HG03159 (cell line): ENCODE measurements at regions not wholly inside any gene's neighbourhood (a gene's known extent, or its start where the extent isn't known, plus 50 kb on each side); places are given as distances from the start of the nearest gene placed in this dataset.
"Not testable (repeated sequence)": the region's sequence is repeated elsewhere in the genome, so short reads cannot be mapped to it uniquely, and the experiment has no call there.

Source experiments
- ATAC-seq: cut with Tn5 transposase; IDR thresholded peaks from one replicate; pipeline ENCODE4 v1.9.1; 2021; ENCODE audit warnings: mild to moderate bottlenecking, moderate library complexity; ENCODE audit not compliant: unreplicated experiment

DNA sequence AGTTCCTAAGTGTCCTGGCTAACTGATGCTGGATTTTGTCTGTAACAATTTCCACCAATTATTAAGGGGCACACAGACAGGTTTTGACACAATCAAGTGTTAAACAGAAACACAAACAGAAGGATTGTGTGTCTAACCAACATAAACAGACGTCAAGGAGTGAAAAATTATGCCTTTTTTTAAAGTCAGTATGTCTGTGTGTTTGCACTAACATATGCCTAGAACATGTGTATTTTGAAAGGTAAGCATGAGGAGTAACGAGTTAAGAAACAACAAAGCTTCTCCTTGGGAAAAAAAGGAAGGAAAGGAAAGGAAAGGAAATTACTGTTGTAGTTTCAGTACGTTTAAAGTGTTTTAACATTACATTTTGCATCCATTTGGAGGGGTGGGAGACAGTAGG, 466.3 kb upstream of the ID4 start:
- no peak for ATAC-seq

DNA sequence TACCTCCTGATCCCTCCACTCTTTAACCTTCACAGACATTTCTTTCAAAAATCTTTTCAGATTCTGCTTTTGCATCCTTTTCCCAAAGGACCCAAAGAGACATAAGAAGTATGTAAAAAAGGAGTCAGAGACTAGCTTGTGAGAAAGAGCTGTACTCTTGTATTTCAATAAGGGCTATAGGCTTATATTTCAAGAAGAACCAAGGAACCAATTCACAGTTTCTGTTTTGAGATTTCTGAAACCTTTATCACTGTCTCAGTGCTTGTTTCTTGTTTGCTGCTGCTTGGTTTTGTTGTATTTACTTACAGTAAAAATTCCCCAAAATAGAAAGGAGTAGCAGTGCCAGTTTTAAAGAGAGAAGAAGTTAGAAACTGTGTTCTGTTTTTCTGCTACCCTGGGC, 461.6 kb upstream of the ID4 start:
- no peak for ATAC-seq

DNA sequence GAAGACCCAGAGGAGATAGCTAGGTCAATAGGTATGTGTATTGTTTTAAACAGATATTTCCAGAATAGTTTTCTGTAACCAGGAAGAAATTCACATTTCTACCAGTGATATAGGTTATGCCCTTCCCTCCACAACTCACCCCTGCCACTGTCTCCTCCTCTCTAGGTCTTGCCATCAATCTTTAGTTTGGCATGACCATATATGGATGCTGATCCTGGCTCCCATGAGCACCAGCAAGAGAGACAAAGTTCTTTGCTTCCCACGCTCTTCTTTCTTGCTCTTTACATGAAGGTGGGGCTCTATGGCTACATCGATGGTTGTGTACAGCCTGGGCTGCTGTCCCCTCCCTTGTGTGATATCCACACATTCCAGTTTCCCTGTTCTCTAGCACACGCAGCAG, 459.4 kb upstream of the ID4 start:
- no peak for ATAC-seq

DNA sequence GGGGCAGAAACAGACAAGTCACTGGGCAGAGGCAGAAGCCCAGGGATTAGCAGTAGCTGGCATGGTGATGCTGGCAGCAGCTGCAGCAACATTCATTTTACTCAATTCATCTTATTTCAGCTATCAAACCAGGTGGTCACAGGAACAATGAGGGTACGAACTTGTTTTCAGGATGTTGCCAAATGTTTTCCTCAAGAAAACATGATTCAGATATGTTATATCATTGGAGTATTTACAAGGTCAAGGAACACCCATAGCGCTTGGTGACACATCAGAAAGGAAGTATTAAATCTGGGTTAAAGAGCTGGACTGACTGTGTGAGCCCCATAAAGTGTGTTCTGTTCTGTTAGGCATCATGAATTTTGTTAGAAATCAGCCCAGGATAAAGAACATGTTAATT, 456.9 kb upstream of the ID4 start:
- no peak for ATAC-seq

DNA sequence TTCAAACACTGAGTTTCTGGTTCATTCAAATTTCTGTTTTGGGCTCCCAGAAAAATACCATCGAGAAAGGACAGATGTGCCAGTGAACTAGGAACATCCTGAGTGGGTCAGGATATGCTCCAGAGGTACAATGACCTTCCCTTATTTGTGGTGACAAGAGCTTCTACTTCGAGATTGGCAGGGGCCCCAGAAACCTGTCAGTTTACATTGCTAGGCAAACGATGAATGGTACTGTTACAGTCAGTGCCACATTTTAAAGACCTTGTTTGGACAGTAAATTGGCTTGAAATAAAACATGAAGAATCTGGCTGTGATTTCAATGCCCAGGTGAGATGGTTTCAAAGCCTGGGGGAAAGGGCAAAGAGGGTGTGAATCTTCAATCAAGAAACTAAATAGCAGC, 454.5 kb upstream of the ID4 start:
- ATAC-seq: no peak

DNA sequence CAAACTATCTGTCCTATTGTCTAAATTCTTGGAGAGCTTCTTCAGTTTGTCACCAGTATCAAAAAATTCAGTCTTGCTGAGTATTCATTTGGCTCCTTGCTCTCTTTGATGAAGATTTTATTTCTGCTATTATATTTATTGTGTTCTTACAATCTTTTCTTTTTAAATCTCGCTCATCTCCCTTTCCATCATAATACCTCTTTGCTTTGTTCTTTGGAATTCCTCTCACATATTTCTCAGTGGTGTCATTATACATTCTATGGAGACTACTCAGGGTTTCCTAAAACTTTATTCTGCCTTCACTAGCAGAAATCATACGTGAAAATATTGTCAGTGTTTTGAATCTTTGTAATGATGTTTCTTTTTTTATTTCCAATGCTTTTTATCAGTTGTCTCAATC, 445.2 kb upstream of the ID4 start:
- ATAC-seq: no peak

DNA sequence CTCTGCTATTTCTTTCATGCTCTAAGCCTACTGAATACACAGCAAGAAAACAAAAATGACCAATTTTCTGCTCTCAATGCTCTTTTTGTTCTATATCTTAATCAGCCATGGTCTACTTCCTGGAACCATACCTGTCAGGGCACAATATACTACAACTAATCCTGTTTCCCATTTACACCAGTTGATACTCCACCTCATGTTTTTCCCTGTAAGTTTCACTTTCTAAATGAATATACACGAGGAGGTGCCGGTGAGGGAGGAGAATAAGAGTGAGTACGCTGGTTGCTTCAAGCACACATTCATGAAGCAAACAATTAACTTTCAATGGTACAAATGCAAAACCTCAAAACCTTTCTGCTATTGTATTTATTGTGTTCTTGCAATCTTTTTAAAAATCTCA, 443.1 kb upstream of the ID4 start:
- no peak for ATAC-seq

DNA sequence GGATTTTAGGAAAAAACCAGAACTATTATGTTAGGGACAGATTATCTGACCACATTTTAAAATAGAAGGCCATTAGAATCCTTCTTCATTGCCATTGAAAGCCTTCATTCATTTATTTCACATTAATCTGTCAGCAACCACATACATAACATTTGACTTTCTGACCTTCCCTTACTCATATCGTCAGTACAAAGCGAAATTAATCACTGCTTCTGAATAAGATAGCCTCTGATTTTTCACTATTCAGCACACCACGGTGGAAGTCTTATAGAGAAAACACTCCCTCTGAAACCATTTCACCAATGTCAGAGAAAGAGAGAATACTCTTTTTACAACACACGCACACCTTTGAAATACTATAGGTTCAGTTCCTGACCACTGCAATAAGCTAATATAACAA, 442.5 kb upstream of the ID4 start:
- no peak for ATAC-seq

DNA sequence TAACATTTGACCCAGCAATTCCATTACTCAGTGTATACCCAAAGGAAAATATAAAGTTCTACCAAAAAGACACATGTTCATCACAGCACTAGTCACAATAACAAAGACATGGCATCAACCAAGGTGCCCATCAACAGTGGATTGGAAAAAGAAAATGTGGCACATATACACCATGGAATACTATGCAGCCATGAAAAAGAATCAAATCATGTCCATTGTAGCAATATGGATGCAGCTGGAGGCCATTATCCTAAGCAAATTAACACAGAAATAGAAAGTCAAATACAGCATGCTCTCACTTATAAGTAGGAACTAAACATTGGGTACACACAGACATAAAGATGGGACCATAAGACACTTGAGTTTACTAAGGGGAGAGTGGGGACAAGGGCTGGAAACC, 441.9 kb upstream of the ID4 start:
- no peak for ATAC-seq

DNA sequence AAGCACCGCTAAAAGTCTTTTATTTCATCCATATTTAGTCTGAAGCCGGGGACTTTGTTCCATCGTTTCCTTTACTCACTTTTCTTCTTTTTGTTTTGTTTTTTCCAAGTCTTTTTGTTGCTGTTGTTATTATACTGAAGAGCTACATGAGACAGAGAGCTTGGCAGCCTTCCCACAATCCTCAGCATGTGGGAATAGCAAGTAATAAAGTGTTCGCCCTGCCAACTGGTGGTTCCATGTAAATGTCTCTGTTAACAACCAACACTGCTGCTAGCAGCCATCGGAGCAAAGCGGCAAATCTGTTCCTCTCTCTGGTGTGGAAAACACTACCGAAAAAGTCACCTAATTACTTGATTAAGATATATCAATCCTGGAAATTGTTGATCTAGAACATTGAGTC, 437.8 kb upstream of the ID4 start:
- no peak for ATAC-seq

DNA sequence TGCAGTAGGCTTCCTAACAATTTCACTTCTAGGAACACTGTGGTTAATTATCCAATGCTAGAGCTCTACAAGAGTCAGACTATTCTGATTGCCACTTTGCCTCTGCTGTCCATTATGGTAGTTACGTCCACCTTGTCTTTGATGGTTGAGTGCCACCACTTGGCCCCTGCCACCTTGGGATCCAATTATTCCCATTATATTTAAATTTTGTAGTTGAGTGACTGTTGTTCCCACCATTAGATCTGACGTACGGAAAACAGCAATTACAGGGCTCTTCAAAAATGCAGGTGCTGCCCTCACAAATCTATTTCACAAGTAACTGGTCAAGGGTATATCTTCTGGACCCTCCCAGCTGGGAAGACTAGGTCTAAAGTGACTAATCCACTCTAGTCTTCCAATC, 432.3 kb upstream of the ID4 start:
- not testable (repeated sequence) for ATAC-seq

DNA sequence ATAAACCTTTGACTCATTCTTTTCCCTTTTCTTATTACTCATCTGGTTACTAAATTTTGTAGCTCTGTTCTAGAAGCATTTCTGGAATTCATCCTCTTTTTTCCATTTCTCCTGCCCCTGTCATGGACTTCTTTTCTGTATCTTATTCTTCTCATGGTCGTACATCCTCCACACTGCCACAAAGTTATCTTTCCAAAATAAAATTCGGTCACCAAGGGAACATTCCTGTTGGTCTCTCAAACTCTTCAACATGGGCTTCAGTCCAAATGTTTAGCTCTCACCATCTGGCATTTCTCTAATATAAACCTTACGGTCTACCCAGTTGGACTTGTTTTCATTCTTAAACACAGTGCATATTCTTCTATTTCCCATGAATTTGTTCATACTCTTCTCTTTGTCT, 428.8 kb upstream of the ID4 start:
- no peak for ATAC-seq

DNA sequence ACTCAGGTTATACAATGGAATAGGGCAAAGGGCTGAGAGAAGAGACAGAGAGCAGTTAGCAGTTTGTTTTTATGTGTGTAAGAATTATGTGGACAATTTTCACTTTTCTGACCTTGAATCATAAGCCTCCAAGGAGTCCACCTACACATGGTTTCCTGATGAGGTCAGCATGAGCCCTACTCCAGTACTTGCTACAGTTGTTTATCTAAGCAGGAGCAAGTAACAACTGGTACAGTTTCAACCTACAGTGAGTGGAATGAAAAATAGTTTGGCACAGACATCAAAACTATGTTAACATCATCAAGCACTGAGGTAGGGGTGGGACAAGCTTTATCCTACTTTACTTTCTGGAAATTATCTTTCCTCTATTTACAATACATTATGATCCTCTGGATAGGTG, 426.7 kb upstream of the ID4 start:
- no peak for ATAC-seq

DNA sequence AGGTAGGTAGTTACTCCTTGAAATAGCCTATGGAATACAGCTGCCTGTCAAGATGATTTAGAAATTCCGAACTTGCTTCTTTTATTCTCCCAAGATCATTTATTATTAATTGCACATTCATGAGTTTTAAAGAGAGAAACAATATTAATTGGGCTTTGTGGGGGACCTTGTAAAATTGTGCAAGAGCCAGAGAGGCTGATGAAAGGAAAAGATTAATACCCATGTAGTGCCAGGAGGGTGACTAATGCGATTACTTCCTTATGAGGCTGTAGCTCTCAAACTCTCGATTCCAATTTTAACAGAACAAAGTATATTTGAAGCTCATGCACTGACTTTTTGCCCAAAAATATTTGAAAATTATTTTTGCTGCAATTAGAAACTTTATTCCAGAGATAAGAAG, 423.8 kb upstream of the ID4 start:
- ATAC-seq: no peak

DNA sequence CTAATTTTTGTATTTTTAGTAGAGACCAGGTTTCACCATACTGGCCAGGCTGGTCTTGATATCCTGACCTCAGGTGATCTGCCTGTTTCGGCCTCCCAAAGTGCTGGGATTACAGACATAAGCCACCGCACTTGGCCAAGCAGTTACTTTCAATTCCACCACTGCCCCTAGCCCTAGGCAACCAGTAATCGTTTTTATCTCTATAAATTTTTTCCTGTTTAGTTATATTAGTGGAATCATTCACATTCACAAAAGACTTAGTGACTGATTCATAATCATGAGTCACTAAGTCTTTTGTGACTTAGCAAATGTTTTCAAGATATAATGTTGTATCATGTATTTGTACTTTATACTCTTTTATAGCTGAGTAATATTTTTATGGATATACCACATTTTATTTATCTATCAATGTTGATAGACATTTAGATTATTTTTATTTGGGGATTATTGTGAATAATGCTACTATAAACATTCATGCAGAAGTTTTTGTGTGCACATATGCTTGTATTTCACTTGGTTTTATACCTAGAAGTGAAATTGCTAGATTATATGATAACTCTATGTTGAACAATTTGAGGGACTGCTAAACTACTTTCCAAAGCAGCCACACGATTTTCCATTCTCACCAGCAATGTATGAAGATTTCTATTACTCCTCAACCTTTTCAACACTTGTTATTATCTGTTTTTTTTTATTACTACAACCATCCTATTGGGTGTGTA, 421.4 kb upstream of the ID4 start:
- ATAC-seq: no peak

DNA sequence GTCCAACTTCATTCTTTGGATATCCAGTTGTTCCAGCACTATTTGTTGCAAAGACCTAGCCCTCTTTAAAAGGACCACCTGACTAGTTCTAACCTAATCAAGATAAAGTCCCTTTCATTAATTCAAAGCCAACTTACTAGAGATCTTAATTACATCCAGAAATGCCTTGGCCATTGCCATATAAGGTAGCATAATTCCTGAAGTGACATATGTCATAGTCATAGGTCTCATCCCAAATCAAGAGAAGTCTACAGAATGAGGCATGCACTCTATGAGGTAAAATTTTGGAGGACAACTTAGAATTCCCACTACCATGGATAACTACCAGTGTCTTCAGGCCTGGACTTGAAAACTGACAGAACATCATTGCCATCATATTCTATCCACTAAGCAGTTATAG, 420.4 kb upstream of the ID4 start:
- ATAC-seq: no peak

DNA sequence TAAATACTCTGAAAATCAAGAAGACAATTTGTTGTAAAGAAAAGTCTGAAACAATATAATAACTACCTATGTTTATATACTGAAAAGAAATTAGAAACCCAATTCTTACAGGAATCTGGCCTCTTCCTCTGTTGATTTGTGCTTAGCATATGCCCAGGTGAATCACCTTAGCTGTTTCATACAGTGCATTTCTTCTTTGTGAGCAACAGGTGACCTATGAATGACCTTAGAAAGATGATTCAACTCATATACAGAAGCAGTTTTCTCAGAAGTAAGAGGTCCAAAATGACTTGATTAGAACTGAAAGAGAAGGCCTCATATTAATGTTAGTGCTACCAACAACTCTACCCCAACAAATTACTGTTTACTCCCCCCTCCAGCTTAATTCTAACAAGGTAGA, 419.5 kb upstream of the ID4 start:
- ATAC-seq: no peak

DNA sequence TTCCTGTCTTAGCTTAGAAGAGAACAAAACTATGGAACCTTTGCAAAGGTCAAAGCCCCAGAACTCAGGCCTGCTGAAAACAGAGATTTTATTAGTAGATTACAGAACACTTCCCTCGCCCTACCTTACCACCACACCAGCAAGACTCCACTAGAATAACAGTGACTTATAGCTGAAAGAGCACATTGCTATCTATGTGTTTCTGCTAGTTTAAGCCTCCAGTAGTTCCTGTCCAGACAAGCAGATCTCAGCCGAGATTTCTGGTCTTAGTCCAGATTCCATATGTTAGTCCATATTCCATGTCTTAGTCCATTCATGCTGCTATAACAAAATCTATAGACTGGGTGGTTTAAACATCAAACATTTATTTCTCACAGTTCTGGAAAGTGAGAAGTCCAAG, 412.3 kb upstream of the ID4 start:
- ATAC-seq: no peak

DNA sequence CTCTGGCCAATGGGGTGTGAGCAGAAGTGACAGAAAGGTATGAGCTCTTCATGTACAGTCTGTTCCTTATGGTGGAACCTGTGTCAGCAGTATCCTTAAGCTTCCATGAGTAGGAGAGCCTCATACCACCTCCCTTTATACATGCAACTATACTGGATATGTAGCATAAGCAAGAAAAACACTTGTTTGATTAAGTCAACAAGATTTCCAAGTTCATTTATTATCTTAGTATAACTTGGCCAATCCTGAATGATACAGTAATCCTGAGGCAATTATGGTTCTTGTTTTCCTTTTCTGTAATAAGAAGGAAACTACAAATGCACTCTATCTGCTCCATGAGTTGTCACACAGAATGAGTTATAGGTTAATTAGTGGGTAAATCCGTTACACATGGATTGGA, 409.6 kb upstream of the ID4 start:
- ATAC-seq: no peak

DNA sequence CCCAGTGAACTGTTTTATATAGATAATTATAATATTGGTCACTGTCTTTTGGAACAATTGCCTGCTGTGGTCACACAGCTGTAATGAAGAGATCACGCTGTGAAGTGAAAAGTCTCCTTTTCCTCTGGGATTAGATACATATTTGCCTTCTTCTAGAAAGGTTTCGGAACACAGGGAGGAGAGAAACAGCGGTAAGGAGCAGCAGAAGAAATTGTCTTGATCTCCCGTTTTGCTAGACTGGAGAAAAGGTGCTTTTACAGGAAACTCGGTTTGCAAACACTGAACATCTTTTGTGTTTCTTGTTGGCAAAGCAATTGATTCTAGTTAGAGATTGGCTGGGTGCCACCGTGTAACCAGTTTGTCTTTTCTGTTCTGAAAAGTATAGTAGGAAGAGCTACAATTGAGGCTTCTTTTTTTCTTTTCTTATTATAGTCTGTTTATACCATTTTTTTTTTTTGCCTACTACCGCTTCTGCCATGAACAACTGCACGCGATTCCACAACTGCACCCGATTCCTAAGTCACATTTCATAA, 404.1 kb upstream of the ID4 start:
- ATAC-seq: no peak

DNA sequence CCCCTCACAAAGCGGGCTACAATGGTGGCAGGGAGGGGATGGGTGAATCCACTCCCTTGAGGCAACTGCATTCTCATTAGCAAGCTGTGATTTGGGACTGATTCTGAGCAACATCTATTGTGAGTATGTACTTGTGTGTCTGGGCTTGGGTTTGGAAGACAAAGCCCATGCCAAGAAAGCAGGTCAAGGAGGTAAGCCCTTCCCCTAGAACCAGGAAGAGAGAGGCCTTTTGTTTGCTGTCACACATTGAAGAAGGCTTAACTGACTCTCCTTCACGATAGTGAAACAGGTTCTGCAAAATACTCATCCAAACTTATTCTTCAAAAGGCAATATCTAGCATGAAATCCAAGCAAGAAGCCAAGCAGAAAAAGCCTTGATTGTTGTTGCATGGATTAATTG, 403.1 kb upstream of the ID4 start:
- ATAC-seq: no peak

DNA sequence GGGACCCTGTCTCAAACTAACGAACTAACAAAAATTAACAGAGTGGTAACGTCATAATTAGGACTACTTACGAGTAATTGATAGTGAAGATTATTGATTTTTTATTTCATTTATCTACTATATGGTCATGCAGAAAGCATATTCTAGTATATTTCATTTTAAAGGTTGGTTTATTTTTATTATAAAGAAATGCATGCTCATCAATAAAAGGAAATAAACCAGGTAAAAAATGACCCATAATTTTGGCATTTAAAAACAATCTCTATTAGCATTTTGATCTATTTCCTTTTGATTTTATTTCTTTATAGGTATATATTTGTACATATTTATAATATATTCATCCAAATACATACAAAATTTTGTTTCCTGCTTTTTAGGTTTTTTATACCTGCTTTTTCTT, 401.4 kb upstream of the ID4 start:
- no peak for ATAC-seq
